Spinal cord (tissue), 9 donors: ENCODE measurements at regions not wholly inside any gene's neighbourhood (a gene's known extent, or its start where the extent isn't known, plus 50 kb on each side); places are given as distances from the start of the nearest gene placed in this dataset.
A peak's percentile ranks its signal among the peaks of the same experiment; 100 is the strongest.

ENCODE experiments used
- DNase-seq, 6 donors: peaks; one replicate each; pipeline versions ENCODE4 v3.0.0 to v3.0.0-alpha.2; 2013 to 2015; ENCODE audit warnings: low spot score in 6 of 6, low read depth in 4 of 6
- H3K27ac ChIP-seq: one replicate; pipeline ENCODE4 v1.5.1; 2013; ENCODE audit warnings: low read depth, low read length, control low read depth
- H3K27me3 ChIP-seq: one replicate; pipeline ENCODE4 v1.6.1; 2013; ENCODE audit warnings: low read length; ENCODE audit not compliant: control insufficient read depth, insufficient read depth
- H3K36me3 ChIP-seq: one replicate; pipeline ENCODE4 v1.6.1; 2013; ENCODE audit warnings: low read length; ENCODE audit not compliant: control insufficient read depth, insufficient read depth
- H3K4me1 ChIP-seq: one replicate; pipeline ENCODE4 v1.6.1; 2013; ENCODE audit warnings: low read length; ENCODE audit not compliant: control insufficient read depth, insufficient read depth
- H3K4me3 ChIP-seq: one replicate; pipeline ENCODE4 v1.5.1; 2013; ENCODE audit warnings: low read depth, low read length, control low read depth
- H3K9me3 ChIP-seq: one replicate; pipeline ENCODE4 v1.6.1; 2013; ENCODE audit warnings: low read length; ENCODE audit not compliant: control insufficient read depth, insufficient read depth
- WGBS: methylation state at CpG from one replicate; pipeline ENCODE4 v1.1.5; 2013; ENCODE audit warnings: missing lambda C conversion rate; ENCODE audit not compliant: insufficient coverage; 5-methylcytosine and 5-hydroxymethylcytosine counted together
- donor health status: healthy.

- Histone ChIP-seq H3K4me3 (no peak overlapping the region), H3K9me3 (no peaks in the 10 kb centered on the region), H3K4me1 (peaks cover 5% of the 10 kb centered on the region), H3K27ac (no peak overlapping the region), H3K36me3 (no peaks in the 10 kb centered on the region), H3K27me3 (no peaks in the 10 kb centered on the region)
- no peak for DNase-seq
- 97% methylated on average over 7 of the region's 8 CpGs for WGBS
These were observed 514.2 kb upstream of the MGMT start for GRCh38 chr10:128952856-128953255.

GRCh38 chr10:128956149-128956548 is 510.9 kb upstream of the MGMT start:
- 86% methylated on average over 1 of the region's 1 CpG for WGBS
- Histone ChIP-seq H3K27ac (no peak overlapping the region), H3K4me3 (no peak overlapping the region), H3K9me3 (no peaks in the 10 kb centered on the region), H3K36me3 (no peaks in the 10 kb centered on the region), H3K4me1 (no peaks in the 10 kb centered on the region), H3K27me3 (no peaks in the 10 kb centered on the region)
- no peak for DNase-seq

GRCh38 chr10:128957221-128957620 is 509.8 kb upstream of the MGMT start:
- no peak for DNase-seq
- H3K27ac ChIP-seq = no peak overlapping the region
- WGBS = no CpG with 5 or more reads among the region's 4 CpGs
- peaks cover 6% of the 10 kb centered on the region for H3K4me1 ChIP-seq
- H3K9me3 ChIP-seq = no peaks in the 10 kb centered on the region
- H3K27me3 ChIP-seq = no peaks in the 10 kb centered on the region
- no peaks in the 10 kb centered on the region for H3K36me3 ChIP-seq
- no peak overlapping the region for H3K4me3 ChIP-seq

- peak in 1 of 6 donors; percentile 78 for DNase-seq
- Histone ChIP-seq H3K4me3 (no peak overlapping the region), H3K4me1 (peaks cover 8% of the 10 kb centered on the region), H3K27me3 (no peaks in the 10 kb centered on the region), H3K36me3 (no peaks in the 10 kb centered on the region), H3K27ac (no peak overlapping the region), H3K9me3 (no peaks in the 10 kb centered on the region)
- 90% methylated on average over 37 of the region's 39 CpGs for WGBS
These were observed 508.0 kb upstream of the MGMT start for GRCh38 chr10:128958834-128959690.

- Histone ChIP-seq H3K27ac (no peak overlapping the region), H3K9me3 (no peaks in the 10 kb centered on the region), H3K4me3 (no peak overlapping the region), H3K4me1 (peaks cover 8% of the 10 kb centered on the region), H3K36me3 (no peaks in the 10 kb centered on the region), H3K27me3 (no peaks in the 10 kb centered on the region)
- peak in 1 of 6 donors; percentile 44 for DNase-seq
- 95% methylated on average over 6 of the region's 7 CpGs for WGBS
These were observed 507.3 kb upstream of the MGMT start for GRCh38 chr10:128959746-128960145.

- H3K4me1 ChIP-seq = peaks cover 8% of the 10 kb centered on the region
- H3K36me3 ChIP-seq = no peaks in the 10 kb centered on the region
- 48% methylated on average over 2 of the region's 8 CpGs for WGBS
- no peaks in the 10 kb centered on the region for H3K9me3 ChIP-seq
- peak in 1 of 6 donors; percentile 40 for DNase-seq
- no peak overlapping the region for H3K27ac ChIP-seq
- no peaks in the 10 kb centered on the region for H3K27me3 ChIP-seq
- H3K4me3 ChIP-seq = no peak overlapping the region
These were observed 506.5 kb upstream of the MGMT start for GRCh38 chr10:128960517-128960916.

GRCh38 chr10:128962182-128962581 is 504.9 kb upstream of the MGMT start:
- no peak for DNase-seq
- 73% methylated on average over 10 of the region's 10 CpGs for WGBS

GRCh38 chr10:128963211-128964099 is 503.6 kb upstream of the MGMT start:
- Histone ChIP-seq H3K27ac (no peak overlapping the region), H3K4me3 (no peak overlapping the region)

More at GRCh38 chr10:128962182-128962581, 504.9 kb upstream of the MGMT start:
- H3K9me3 ChIP-seq = no peaks in the 10 kb centered on the region
- H3K27me3 ChIP-seq = no peaks in the 10 kb centered on the region
- H3K4me1 ChIP-seq = peaks cover 8% of the 10 kb centered on the region
- H3K27ac ChIP-seq = no peak overlapping the region
- no peaks in the 10 kb centered on the region for H3K36me3 ChIP-seq
- no peak overlapping the region for H3K4me3 ChIP-seq

GRCh38 chr10:128964100-128964403 is 503.0 kb upstream of the MGMT start:
- no peaks in the 10 kb centered on the region for H3K36me3 ChIP-seq
- no peaks in the 10 kb centered on the region for H3K27me3 ChIP-seq
- H3K9me3 ChIP-seq = no peaks in the 10 kb centered on the region
- no peak for DNase-seq
- H3K4me3 ChIP-seq = no peak overlapping the region
- no peak overlapping the region for H3K27ac ChIP-seq
- WGBS = 60% methylated on average over 3 of the region's 3 CpGs
- H3K4me1 ChIP-seq = peaks cover 8% of the 10 kb centered on the region

More at GRCh38 chr10:128963211-128964099, 503.6 kb upstream of the MGMT start:
- Histone ChIP-seq H3K4me1 (peaks cover 8% of the 10 kb centered on the region), H3K9me3 (no peaks in the 10 kb centered on the region), H3K36me3 (no peaks in the 10 kb centered on the region), H3K27me3 (no peaks in the 10 kb centered on the region)
- peak in 1 of 6 donors; percentile 52 for DNase-seq
- WGBS = 67% methylated on average over 6 of the region's 12 CpGs
